HG03342 (cell line): ENCODE measurements at regions not wholly inside any gene's neighbourhood (a gene's known extent, or its start where the extent isn't known, plus 50 kb on each side); places are given as distances from the start of the nearest gene placed in this dataset.

Source experiments
- ATAC-seq: cut with Tn5 transposase; IDR thresholded peaks from one replicate; pipeline ENCODE4 v1.9.1; 2021; ENCODE audit warnings: mild to moderate bottlenecking, moderate library complexity; ENCODE audit not compliant: unreplicated experiment

- no peak for ATAC-seq
Observed at GRCh38 chr11:90414221-90414620, 191.4 kb upstream of the CHORDC1 start.

GRCh38 chr11:90407350-90407749, 184.5 kb upstream of the CHORDC1 start:
- no peak for ATAC-seq

- ATAC-seq: no peak
Observed at GRCh38 chr11:90392692-90393091, 169.8 kb upstream of the CHORDC1 start.

GRCh38 chr11:90391756-90392155, 168.9 kb upstream of the CHORDC1 start:
- no peak for ATAC-seq

- ATAC-seq: no peak
Observed at GRCh38 chr11:90380206-90380605, 157.4 kb upstream of the CHORDC1 start.

- ATAC-seq: no peak
Observed at GRCh38 chr11:90373971-90374370, 151.1 kb upstream of the CHORDC1 start.

- no peak for ATAC-seq
Observed at GRCh38 chr11:90364527-90364926, 141.7 kb upstream of the CHORDC1 start.

GRCh38 chr11:90363739-90364138, 140.9 kb upstream of the CHORDC1 start:
- no peak for ATAC-seq

- ATAC-seq: no peak
Observed at GRCh38 chr11:90355200-90355599, 132.4 kb upstream of the CHORDC1 start.

- no peak for ATAC-seq
Observed at GRCh38 chr11:90349731-90350130, 126.9 kb upstream of the CHORDC1 start.

GRCh38 chr11:90344546-90344945, 121.7 kb upstream of the CHORDC1 start:
- ATAC-seq: no peak

- no peak for ATAC-seq
Observed at GRCh38 chr11:90343673-90344072, 120.8 kb upstream of the CHORDC1 start.

GRCh38 chr11:90341986-90342385, 119.1 kb upstream of the CHORDC1 start:
- no peak for ATAC-seq

- no peak for ATAC-seq
Observed at GRCh38 chr11:90332415-90332814, 109.6 kb upstream of the CHORDC1 start.

- no peak for ATAC-seq
Observed at GRCh38 chr11:90330632-90331031, 107.8 kb upstream of the CHORDC1 start.

- ATAC-seq: no peak
Observed at GRCh38 chr11:90329043-90329442, 106.2 kb upstream of the CHORDC1 start.

GRCh38 chr11:90326647-90327046, 103.8 kb upstream of the CHORDC1 start:
- no peak for ATAC-seq

GRCh38 chr11:90323289-90323688, 100.4 kb upstream of the CHORDC1 start:
- no peak for ATAC-seq

- ATAC-seq: no peak
Observed at GRCh38 chr11:90321018-90321417, 98.2 kb upstream of the CHORDC1 start.

GRCh38 chr11:90318651-90319050, 95.8 kb upstream of the CHORDC1 start:
- no peak for ATAC-seq

GRCh38 chr11:90310210-90310609, 87.4 kb upstream of the CHORDC1 start:
- no peak for ATAC-seq

- ATAC-seq: no peak
Observed at GRCh38 chr11:90309693-90310092, 86.8 kb upstream of the CHORDC1 start.

- ATAC-seq: no peak
Observed at GRCh38 chr11:90294526-90294925, 71.7 kb upstream of the CHORDC1 start.

- ATAC-seq: no peak
Observed at GRCh38 chr11:90294091-90294490, 71.2 kb upstream of the CHORDC1 start.
